ENCODE measurements at regions not wholly inside any gene's neighbourhood (a gene's known extent, or its start where the extent isn't known, plus 50 kb on each side); places are given as distances from the start of the nearest gene placed in this dataset.

DNA sequence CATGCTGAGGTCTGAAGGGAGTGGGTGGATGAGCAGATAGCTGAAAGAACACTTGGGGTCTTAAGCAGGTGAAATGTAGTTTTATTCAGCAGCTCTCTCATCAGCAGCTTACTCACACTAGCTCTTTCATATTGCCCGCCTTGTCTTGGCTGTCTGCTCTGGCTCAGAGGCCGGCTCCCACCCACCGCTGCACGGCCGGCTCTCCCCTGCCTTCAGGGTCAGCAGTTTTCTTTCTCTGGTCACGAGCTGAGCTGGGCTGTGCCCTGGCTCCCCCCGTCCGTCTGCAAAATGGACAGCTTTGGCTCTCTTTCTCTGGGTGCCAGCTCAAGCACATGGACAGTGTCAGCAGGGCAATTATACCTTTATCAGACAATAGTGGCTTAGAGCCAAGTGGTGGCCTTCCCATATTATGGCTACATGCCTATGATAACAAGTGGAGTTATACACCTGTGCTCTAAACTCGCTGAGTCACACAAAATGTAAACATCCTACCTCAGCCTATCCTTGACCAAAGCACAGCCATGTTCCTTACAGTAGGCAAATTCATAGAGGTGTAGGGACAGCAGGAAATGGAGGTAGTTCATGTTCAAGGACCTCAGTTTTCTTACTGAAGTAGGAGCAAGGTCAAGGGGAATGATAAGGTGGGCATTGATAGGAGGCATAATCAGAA, 224.8 kb downstream of the SOCS6 start:
- DNase-seq (ENCODE audit: low spot score in 2 of 2) (no peak), ATAC-seq (no peak)
- no peak overlapping the region for H3K27ac Mint-ChIP-seq
- H3K4me3 Mint-ChIP-seq, result no peak overlapping the region
- no peaks in the 10 kb centered on the region for H3K36me3 Mint-ChIP-seq
- H3K4me1 Mint-ChIP-seq, result no peaks in the 10 kb centered on the region
- no peaks in the 10 kb centered on the region for H3K9me3 Mint-ChIP-seq

DNA sequence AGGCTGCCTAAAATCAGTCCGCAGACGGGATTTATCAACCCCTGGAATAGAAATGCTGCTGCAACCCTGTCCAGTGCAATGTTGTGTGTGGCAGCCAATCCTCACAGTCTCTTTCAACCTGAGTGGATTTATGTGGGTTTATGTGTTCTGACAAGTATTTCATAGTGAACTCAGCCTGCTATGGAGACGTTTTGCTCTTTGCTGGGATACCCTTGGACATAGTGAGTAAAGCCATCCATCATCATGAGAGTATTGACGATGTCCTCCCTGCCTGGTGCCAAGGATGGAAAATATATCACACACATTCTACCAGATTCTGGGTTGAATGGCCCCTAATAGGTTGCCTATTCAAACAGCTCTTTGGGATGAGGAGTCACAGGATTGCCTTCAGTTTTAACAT, 219.1 kb downstream of the SOCS6 start:
- H3K9me3 Mint-ChIP-seq, result no peaks in the 10 kb centered on the region
- H3K4me3 Mint-ChIP-seq, result no peak overlapping the region
- no peaks in the 10 kb centered on the region for H3K36me3 Mint-ChIP-seq
- H3K4me1 Mint-ChIP-seq, result no peaks in the 10 kb centered on the region
- ATAC-seq (no peak), DNase-seq (ENCODE audit: low spot score in 2 of 2) (no peak)
- H3K27ac Mint-ChIP-seq, result no peak overlapping the region

GRCh38 chr18:70506511-70506910, 217.7 kb downstream of the SOCS6 start:
- ATAC-seq (no peak), DNase-seq (ENCODE audit: low spot score in 2 of 2) (no peak)
- Mint-ChIP-seq H3K9me3 (no peaks in the 10 kb centered on the region), H3K36me3 (no peaks in the 10 kb centered on the region), H3K27ac (no peak overlapping the region), H3K4me1 (no peaks in the 10 kb centered on the region), H3K4me3 (no peak overlapping the region)

DNA sequence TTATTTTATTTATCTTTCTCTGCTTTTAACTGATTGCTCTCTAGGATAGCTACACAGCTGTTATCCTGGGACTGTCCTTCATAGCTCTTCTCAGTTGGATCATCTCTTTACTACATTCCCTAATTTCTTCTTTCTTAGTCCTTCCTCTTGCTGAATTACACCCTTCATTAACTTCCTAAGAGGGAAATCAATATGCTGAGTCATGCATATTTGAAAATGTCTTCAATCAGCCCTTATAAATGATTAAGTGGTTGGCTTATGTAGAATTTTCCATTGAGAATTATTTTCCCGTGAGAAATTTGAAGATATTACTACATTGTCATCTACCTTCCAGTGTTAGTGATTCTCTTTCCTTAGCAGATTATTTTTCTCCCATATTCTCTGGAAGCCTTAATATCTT, 214.2 kb downstream of the SOCS6 start:
- H3K36me3 Mint-ChIP-seq, result no peaks in the 10 kb centered on the region
- no peaks in the 10 kb centered on the region for H3K9me3 Mint-ChIP-seq
- ATAC-seq, result no peak
- H3K27ac Mint-ChIP-seq, result no peak overlapping the region
- no peak for DNase-seq (ENCODE audit: low spot score in 2 of 2)
- H3K4me1 Mint-ChIP-seq, result no peaks in the 10 kb centered on the region
- no peak overlapping the region for H3K4me3 Mint-ChIP-seq

- ATAC-seq (no peak), DNase-seq (ENCODE audit: low spot score in 2 of 2) (no peak)
- Mint-ChIP-seq H3K4me1 (no peaks in the 10 kb centered on the region), H3K9me3 (no peaks in the 10 kb centered on the region), H3K27ac (no peak overlapping the region), H3K4me3 (no peak overlapping the region), H3K36me3 (no peaks in the 10 kb centered on the region)
Observed at GRCh38 chr18:70501358-70501757, 212.5 kb downstream of the SOCS6 start.

DNA sequence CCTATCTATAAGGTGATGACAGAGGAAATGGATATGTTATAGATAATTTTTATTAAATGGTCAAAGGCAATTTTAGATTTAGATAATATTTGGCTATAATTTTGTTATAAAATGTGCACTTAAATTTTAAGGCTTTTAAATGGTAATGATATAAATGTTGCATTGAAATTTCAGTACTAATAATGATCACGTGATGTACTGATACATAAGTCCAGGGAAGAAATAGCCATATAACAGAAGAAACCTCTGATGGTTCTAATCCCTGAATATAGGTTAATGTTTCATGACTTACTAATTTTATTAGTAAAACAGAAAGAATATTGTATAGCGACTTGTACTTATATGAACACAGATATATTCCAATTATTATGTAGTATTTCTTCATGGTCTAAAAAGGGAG, 211.9 kb downstream of the SOCS6 start:
- H3K4me3 Mint-ChIP-seq, result no peak overlapping the region
- no peak overlapping the region for H3K27ac Mint-ChIP-seq

GRCh38 chr18:70499218-70499691, 210.4 kb downstream of the SOCS6 start:
- ATAC-seq (peak; percentile 28), DNase-seq (ENCODE audit: low spot score in 2 of 2) (no peak)
- H3K27ac Mint-ChIP-seq, result no peak overlapping the region
- H3K9me3 Mint-ChIP-seq, result no peaks in the 10 kb centered on the region
- H3K36me3 Mint-ChIP-seq, result no peaks in the 10 kb centered on the region
- no peak overlapping the region for H3K4me3 Mint-ChIP-seq
- peaks cover 5% of the 10 kb centered on the region for H3K4me1 Mint-ChIP-seq

More for the DNA sequence above, 211.9 kb downstream of the SOCS6 start:
- Mint-ChIP-seq H3K9me3 (no peaks in the 10 kb centered on the region), H3K4me1 (no peaks in the 10 kb centered on the region), H3K36me3 (no peaks in the 10 kb centered on the region)
- DNase-seq (ENCODE audit: low spot score in 2 of 2) (no peak), ATAC-seq (no peak)

GRCh38 chr18:70496353-70497294, 207.8 kb downstream of the SOCS6 start:
- ATAC-seq (no peak), DNase-seq (ENCODE audit: low spot score in 2 of 2) (no peak)
- Mint-ChIP-seq H3K36me3 (no peaks in the 10 kb centered on the region), H3K27ac (no peak overlapping the region), H3K4me3 (no peak overlapping the region), H3K9me3 (no peaks in the 10 kb centered on the region), H3K4me1 (peaks cover 5% of the 10 kb centered on the region)

- Mint-ChIP-seq H3K27ac (peak overlapping the region; percentile 57), H3K4me3 (no peak overlapping the region), H3K36me3 (no peaks in the 10 kb centered on the region), H3K9me3 (no peaks in the 10 kb centered on the region), H3K4me1 (peaks cover 5% of the 10 kb centered on the region)
- DNase-seq (ENCODE audit: low spot score in 2 of 2) (no peak), ATAC-seq (no peak)
Observed at GRCh38 chr18:70494524-70494923, 205.7 kb downstream of the SOCS6 start.

- Mint-ChIP-seq H3K27ac (no peak overlapping the region), H3K36me3 (no peaks in the 10 kb centered on the region), H3K4me3 (no peak overlapping the region), H3K4me1 (peaks cover 5% of the 10 kb centered on the region), H3K9me3 (no peaks in the 10 kb centered on the region)
- no peak for DNase-seq (ENCODE audit: low spot score in 2 of 2)
- ATAC-seq, result no peak
Observed at GRCh38 chr18:70493461-70493860, 204.6 kb downstream of the SOCS6 start.

DNA sequence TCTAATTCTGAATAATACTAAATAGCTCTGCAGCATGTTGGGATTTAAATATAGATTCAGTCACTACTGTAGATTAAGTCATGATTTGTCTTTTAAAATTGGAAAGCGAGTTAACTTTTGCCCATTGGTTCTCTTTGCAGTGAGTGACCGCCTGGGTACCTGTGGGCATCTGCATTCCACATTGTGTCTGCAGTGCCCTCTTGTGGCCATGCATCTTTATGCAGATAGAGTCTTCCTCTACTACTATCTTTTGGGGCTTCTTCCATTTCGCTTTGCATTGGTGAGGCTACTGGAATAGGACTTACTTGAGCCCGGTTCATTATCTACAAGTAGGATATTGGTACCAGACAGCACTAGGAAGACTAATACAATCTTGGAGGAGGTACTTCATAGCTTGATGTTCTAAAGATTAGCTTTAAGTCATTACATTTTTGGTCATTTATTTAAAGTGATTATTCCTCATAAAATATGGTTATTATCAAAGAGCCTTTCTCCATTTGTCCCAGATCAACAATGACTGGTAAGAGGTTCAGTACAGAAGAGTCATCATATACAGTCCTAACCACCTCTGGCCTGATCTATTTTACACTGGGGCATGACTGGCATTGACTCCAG, 203.0 kb downstream of the SOCS6 start:
- H3K4me1 Mint-ChIP-seq, result peaks cover 5% of the 10 kb centered on the region
- H3K27ac Mint-ChIP-seq, result no peak overlapping the region
- peak; percentile 35 to 69 for DNase-seq (ENCODE audit: low spot score in 2 of 2)
- H3K9me3 Mint-ChIP-seq, result no peaks in the 10 kb centered on the region
- no peak overlapping the region for H3K4me3 Mint-ChIP-seq
- no peaks in the 10 kb centered on the region for H3K36me3 Mint-ChIP-seq
- peak; percentile 68 for ATAC-seq

- H3K9me3 Mint-ChIP-seq, result no peaks in the 10 kb centered on the region
- H3K27ac Mint-ChIP-seq, result no peak overlapping the region
- H3K4me3 Mint-ChIP-seq, result no peak overlapping the region
- H3K36me3 Mint-ChIP-seq, result no peaks in the 10 kb centered on the region
- DNase-seq (ENCODE audit: low spot score in 2 of 2) (no peak), ATAC-seq (no peak)
- H3K4me1 Mint-ChIP-seq, result peaks cover 5% of the 10 kb centered on the region
Observed at GRCh38 chr18:70489986-70490933, 201.4 kb downstream of the SOCS6 start.

GRCh38 chr18:70489571-70489970, 200.7 kb downstream of the SOCS6 start:
- Mint-ChIP-seq H3K27ac (no peak overlapping the region), H3K9me3 (no peaks in the 10 kb centered on the region), H3K36me3 (no peaks in the 10 kb centered on the region), H3K4me3 (no peak overlapping the region), H3K4me1 (peaks cover 3% of the 10 kb centered on the region)
- ATAC-seq (no peak), DNase-seq (ENCODE audit: low spot score in 2 of 2) (no peak)

DNA sequence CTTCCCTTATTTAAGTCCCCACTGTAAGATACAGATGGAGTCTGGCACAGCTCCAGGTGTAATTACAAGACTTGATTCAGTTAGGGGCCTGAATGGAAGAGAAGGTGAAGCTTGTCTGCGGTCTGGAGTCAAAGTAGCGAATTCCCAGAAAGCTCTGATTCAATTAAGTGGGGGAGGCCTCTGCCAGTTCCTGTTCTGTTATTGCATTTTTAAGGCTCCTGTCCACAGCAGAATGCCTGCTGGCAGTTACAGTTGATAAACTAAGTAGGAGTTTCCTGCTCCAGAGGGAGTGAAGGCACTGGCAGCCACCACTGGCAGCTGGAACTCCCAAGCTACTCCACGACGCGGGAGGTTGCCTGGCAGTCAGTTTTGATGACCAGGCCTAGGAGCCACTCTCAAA, 181.1 kb downstream of the SOCS6 start:
- ATAC-seq, result no peak
- DNase-seq (ENCODE audit: low spot score in 2 of 2), result no peak
- Mint-ChIP-seq H3K36me3 (no peaks in the 10 kb centered on the region), H3K27ac (no peak overlapping the region), H3K4me1 (peaks cover under 1% of the 10 kb centered on the region), H3K4me3 (no peak overlapping the region), H3K9me3 (no peaks in the 10 kb centered on the region)
